GM23248 (cell line): ENCODE measurements at regions not wholly inside any gene's neighbourhood (a gene's known extent, or its start where the extent isn't known, plus 50 kb on each side); places are given as distances from the start of the nearest gene placed in this dataset.
"Not testable (repeated sequence)": the region's sequence is repeated elsewhere in the genome, so short reads cannot be mapped to it uniquely, and the experiment has no call there.

Experiments used
- DNase-seq: peaks from one replicate; pipeline ENCODE4 v3.0.0-alpha.2; 2015
- H2AFZ ChIP-seq: fragments of 200-600 bp; sonication (generic); 2 replicates; pipeline ENCODE4 v1.6.1; 2016; ENCODE audit warnings: antibody characterized with exemption
- H3F3A ChIP-seq: fragments of 200-600 bp; sonication (generic); 2 replicates; pipeline ENCODE4 v1.6.1; 2016; ENCODE audit warnings: mild to moderate bottlenecking, antibody characterized with exemption, mixed run types; ENCODE audit not compliant: insufficient read depth
- H3K27ac ChIP-seq: fragments of 200-600 bp; sonication (generic); 2 replicates; pipeline ENCODE4 v1.5.1; 2016; ENCODE audit warnings: mild to moderate bottlenecking
- H3K27me3 ChIP-seq: fragments of 200-600 bp; sonication (generic); replicated peaks from 2 replicates; pipeline ENCODE4 v1.6.1; 2016; ENCODE audit warnings: mild to moderate bottlenecking; ENCODE audit not compliant: insufficient read depth
- H3K36me3 ChIP-seq: fragments of 200-600 bp; sonication (generic); 2 replicates; pipeline ENCODE4 v1.6.1; 2016; ENCODE audit warnings: low read depth, mild to moderate bottlenecking
- H3K4me1 ChIP-seq: fragments of 200-600 bp; sonication (generic); 2 replicates; pipeline ENCODE4 v1.6.1; 2016; ENCODE audit warnings: mild to moderate bottlenecking; ENCODE audit not compliant: insufficient read depth
- H3K4me2 ChIP-seq: fragments of 200-600 bp; sonication (generic); one replicate; pipeline ENCODE4 v1.6.1; 2016; ENCODE audit warnings: mild to moderate bottlenecking; ENCODE audit not compliant: unreplicated experiment
- H3K4me3 ChIP-seq: fragments of 200-600 bp; sonication (generic); 2 replicates; pipeline ENCODE4 v1.5.1; 2016; ENCODE audit warnings: mild to moderate bottlenecking
- H3K79me2 ChIP-seq: fragments of 200-600 bp; sonication (generic); 2 replicates; pipeline ENCODE4 v1.6.1; 2016; ENCODE audit warnings: mild to moderate bottlenecking; ENCODE audit not compliant: insufficient read depth
- H3K9ac ChIP-seq: fragments of 200-600 bp; sonication (generic); 2 replicates; pipeline ENCODE4 v1.6.1; 2016; ENCODE audit warnings: mild to moderate bottlenecking
- H3K9me2 ChIP-seq: fragments of 200-600 bp; sonication (generic); 2 replicates; pipeline ENCODE4 v1.6.1; 2016; ENCODE audit warnings: mixed run types, mild to moderate bottlenecking, moderate library complexity; ENCODE audit not compliant: insufficient read depth
- H3K9me3 ChIP-seq: fragments of 200-600 bp; sonication (generic); one replicate; pipeline ENCODE4 v1.6.1; 2017; ENCODE audit warnings: low read depth
- H4K20me1 ChIP-seq: fragments of 200-600 bp; sonication (generic); 2 replicates; pipeline ENCODE4 v1.6.0; 2016; ENCODE audit not compliant: insufficient read depth
- EZH2 ChIP-seq: fragments of 200-600 bp; sonication (generic); IDR thresholded peaks from 2 replicates; pipeline ENCODE4 v1.6.1; 2018; ENCODE audit warnings: antibody characterized with exemption, mild to moderate bottlenecking; ENCODE audit not compliant: insufficient read depth, poor library complexity, severe bottlenecking
- EZH2phosphoT487 ChIP-seq: fragments of 200-600 bp; sonication (generic); IDR thresholded peaks from 2 replicates; pipeline ENCODE4 v1.6.1; 2018; ENCODE audit warnings: antibody characterized with exemption, moderate library complexity, mild to moderate bottlenecking, low read depth; ENCODE audit not compliant: insufficient read depth
- WGBS, 2 experiments: methylation state at CpG; one replicate each; pipeline ENCODE4 v1.1.6; 2015 to 2017; ENCODE audit warnings: low lambda C conversion rate in 2 of 2, low coverage in 1 of 2; ENCODE audit errors: missing lambda C conversion rate in 2 of 2; 5-methylcytosine and 5-hydroxymethylcytosine counted together
- in situ Hi-C: fragments of 300-500 bp; cut with MboI; formaldehyde crosslinking; loops from 2 replicates; pipeline ENCODE4 v1.15.0; 2020

GRCh38 chr15:26223720-26224119 lies 360.6 kb upstream of the ATP10A start:
- no peaks in the 10 kb centered on the region for H3K9me3 ChIP-seq
- H3F3A ChIP-seq, result no peaks in the 10 kb centered on the region
- H3K4me2 ChIP-seq, result no peak overlapping the region
- H3K36me3 ChIP-seq, result no peaks in the 10 kb centered on the region
- no peak overlapping the region for H3K27ac ChIP-seq
- no peaks in the 10 kb centered on the region for H3K9me2 ChIP-seq
- no peak for DNase-seq
- TF ChIP-seq EZH2phosphoT487, result no peak
- no peak for TF ChIP-seq EZH2
- no peak overlapping the region for H2AFZ ChIP-seq
- H3K9ac ChIP-seq, result no peak overlapping the region
- no peaks in the 10 kb centered on the region for H3K4me1 ChIP-seq
- no peaks in the 10 kb centered on the region for H3K27me3 ChIP-seq
- H3K79me2 ChIP-seq, result no peaks in the 10 kb centered on the region
- 0 to 13% methylated on average over 2 of the region's 2 CpGs for WGBS, 2 experiments
- H4K20me1 ChIP-seq, result no peaks in the 10 kb centered on the region
- no peak overlapping the region for H3K4me3 ChIP-seq
- in situ Hi-C loops, result no loop called here

- DNase-seq, result no peak
- Histone ChIP-seq H3K27ac (no peak overlapping the region), H3K9me2 (no peaks in the 10 kb centered on the region), H3F3A (no peaks in the 10 kb centered on the region), H4K20me1 (no peaks in the 10 kb centered on the region), H3K9ac (no peak overlapping the region), H3K79me2 (no peaks in the 10 kb centered on the region), H3K4me1 (no peaks in the 10 kb centered on the region), H3K4me3 (no peak overlapping the region), H3K27me3 (no peaks in the 10 kb centered on the region), H3K4me2 (no peak overlapping the region), H2AFZ (no peak overlapping the region), H3K9me3 (no peaks in the 10 kb centered on the region), H3K36me3 (no peaks in the 10 kb centered on the region)
- 1 to 2% methylated on average over 3 of the region's 3 CpGs for WGBS, 2 experiments
- in situ Hi-C loops, result no loop called here
- TF ChIP-seq EZH2phosphoT487 (no peak), EZH2 (no peak)
Observed at GRCh38 chr15:26222781-26223180, 359.7 kb upstream of the ATP10A start.

DNA sequence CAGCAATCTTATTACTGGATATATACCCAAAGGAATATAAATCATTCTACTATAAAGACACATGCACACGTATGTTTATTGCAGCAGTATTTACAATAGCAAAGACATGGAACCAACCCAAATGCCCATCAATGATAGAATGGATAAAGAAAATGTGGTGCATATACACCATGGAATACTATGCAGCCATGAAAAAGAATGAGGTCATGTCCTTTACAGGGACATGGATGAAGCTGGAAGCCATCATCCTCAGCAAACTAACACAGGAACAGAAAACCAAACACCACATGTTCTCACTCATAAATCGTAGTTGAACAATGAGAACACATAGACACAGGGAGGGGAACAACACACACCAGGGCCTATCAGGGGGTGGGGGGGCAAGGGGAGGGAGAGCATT lies 353.9 kb upstream of the ATP10A start:
- H2AFZ ChIP-seq, H4K20me1 ChIP-seq, DNase-seq, H3K9me2 ChIP-seq, H3F3A ChIP-seq, H3K36me3 ChIP-seq, in situ Hi-C loops, H3K9me3 ChIP-seq, H3K27ac ChIP-seq, H3K79me2 ChIP-seq, H3K27me3 ChIP-seq, H3K4me3 ChIP-seq, H3K4me1 ChIP-seq, H3K9ac ChIP-seq, H3K4me2 ChIP-seq: not testable (repeated sequence)
- WGBS, 2 experiments, result 31% methylated on average over 2 of the region's 2 CpGs

- in situ Hi-C loops, result no loop called here
- 43 to 47% methylated on average over 3 of the region's 3 CpGs for WGBS, 2 experiments
Observed at GRCh38 chr15:26214290-26214689, 351.2 kb upstream of the ATP10A start.

DNA sequence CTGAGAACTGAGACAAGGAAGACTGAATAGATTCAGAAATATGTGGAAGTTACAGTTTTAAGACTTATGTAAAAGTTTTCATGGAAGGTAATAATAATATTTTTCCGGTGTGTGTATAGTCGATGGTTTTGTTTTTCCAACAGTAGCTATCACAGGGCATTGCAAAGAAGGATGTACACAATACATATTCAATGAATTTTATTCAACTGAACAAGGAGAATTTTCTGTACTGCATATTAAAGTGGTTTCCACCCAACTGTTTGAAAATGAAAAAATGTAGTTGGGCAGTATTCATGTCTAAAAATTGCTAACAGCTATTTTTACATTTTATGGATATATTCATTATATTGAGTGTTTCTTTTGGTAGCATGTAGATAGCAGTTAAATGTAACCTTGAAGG lies 350.3 kb upstream of the ATP10A start:
- 40 to 54% methylated on average over 2 of the region's 2 CpGs for WGBS, 2 experiments

More at GRCh38 chr15:26214290-26214689, 351.2 kb upstream of the ATP10A start:
- Histone ChIP-seq H3K4me3 (no peak overlapping the region), H3K27me3 (no peaks in the 10 kb centered on the region), H3F3A (no peaks in the 10 kb centered on the region), H3K36me3 (no peaks in the 10 kb centered on the region), H3K79me2 (no peaks in the 10 kb centered on the region), H3K9me2 (no peaks in the 10 kb centered on the region), H3K9ac (no peak overlapping the region), H3K4me1 (no peaks in the 10 kb centered on the region), H3K4me2 (no peak overlapping the region), H3K27ac (no peak overlapping the region), H2AFZ (no peak overlapping the region), H4K20me1 (no peaks in the 10 kb centered on the region), H3K9me3 (no peaks in the 10 kb centered on the region)
- no peak for TF ChIP-seq EZH2
- no peak for TF ChIP-seq EZH2phosphoT487
- DNase-seq, result no peak

More for the DNA sequence above, 350.3 kb upstream of the ATP10A start:
- H3K27ac ChIP-seq, result no peak overlapping the region
- DNase-seq, result no peak
- no peaks in the 10 kb centered on the region for H3K9me3 ChIP-seq
- no peaks in the 10 kb centered on the region for H3K36me3 ChIP-seq
- no peaks in the 10 kb centered on the region for H3K27me3 ChIP-seq
- H3F3A ChIP-seq, result no peaks in the 10 kb centered on the region
- H3K4me2 ChIP-seq, result no peak overlapping the region
- H3K79me2 ChIP-seq, result no peaks in the 10 kb centered on the region
- no peak overlapping the region for H3K4me3 ChIP-seq
- no peak overlapping the region for H3K9ac ChIP-seq
- no peak for TF ChIP-seq EZH2
- no peak for TF ChIP-seq EZH2phosphoT487
- H3K9me2 ChIP-seq, result no peaks in the 10 kb centered on the region
- no peak overlapping the region for H2AFZ ChIP-seq
- in situ Hi-C loops, result no loop called here
- no peaks in the 10 kb centered on the region for H4K20me1 ChIP-seq
- H3K4me1 ChIP-seq, result no peaks in the 10 kb centered on the region
